ENCODE measurements at regions not wholly inside any gene's neighbourhood (a gene's known extent, or its start where the extent isn't known, plus 50 kb on each side); places are given as distances from the start of the nearest gene placed in this dataset.

DNA sequence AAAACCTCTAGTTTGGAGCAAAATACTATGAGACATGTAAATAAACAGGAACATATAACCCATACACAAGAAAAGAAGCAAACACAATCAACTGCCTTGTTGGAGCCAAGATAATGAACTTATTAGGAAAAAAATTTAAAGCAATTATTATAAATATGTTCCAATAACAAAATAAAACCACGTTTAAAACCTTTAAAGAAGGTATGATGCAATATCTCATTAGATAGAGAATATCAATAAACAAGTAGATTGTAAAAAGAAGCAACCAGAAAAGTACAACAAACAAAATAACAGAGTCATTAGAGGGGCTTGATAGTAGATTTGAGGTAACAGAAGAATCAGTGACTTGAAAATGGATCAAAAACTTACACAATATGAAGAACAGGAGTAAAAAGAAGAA, 327.0 kb upstream of the PCDH9 start:
- peaks cover 10% of the 10 kb centered on the region for H3K9me3 Mint-ChIP-seq (ENCODE audit: low read depth)
- no peak overlapping the region for H3K27ac Mint-ChIP-seq
- TF ChIP-seq, protein P1, sequence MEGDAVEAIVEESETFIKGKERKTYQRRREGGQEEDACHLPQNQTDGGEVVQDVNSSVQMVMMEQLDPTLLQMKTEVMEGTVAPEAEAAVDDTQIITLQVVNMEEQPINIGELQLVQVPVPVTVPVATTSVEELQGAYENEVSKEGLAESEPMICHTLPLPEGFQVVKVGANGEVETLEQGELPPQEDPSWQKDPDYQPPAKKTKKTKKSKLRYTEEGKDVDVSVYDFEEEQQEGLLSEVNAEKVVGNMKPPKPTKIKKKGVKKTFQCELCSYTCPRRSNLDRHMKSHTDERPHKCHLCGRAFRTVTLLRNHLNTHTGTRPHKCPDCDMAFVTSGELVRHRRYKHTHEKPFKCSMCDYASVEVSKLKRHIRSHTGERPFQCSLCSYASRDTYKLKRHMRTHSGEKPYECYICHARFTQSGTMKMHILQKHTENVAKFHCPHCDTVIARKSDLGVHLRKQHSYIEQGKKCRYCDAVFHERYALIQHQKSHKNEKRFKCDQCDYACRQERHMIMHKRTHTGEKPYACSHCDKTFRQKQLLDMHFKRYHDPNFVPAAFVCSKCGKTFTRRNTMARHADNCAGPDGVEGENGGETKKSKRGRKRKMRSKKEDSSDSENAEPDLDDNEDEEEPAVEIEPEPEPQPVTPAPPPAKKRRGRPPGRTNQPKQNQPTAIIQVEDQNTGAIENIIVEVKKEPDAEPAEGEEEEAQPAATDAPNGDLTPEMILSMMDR (IDR thresholded peaks at IDR 0.05; ENCODE audit: unreplicated experiment): no peak
- no peaks in the 10 kb centered on the region for H3K36me3 Mint-ChIP-seq (ENCODE audit: insufficient read depth)
- no peaks in the 10 kb centered on the region for H3K4me1 Mint-ChIP-seq (ENCODE audit: low read depth)
- DNase-seq (ENCODE audit: low spot score, unreplicated experiment): no peak
- H3K27me3 Mint-ChIP-seq: no peaks in the 10 kb centered on the region
- no peak overlapping the region for H3K4me3 Mint-ChIP-seq (ENCODE audit: low read depth)

DNA sequence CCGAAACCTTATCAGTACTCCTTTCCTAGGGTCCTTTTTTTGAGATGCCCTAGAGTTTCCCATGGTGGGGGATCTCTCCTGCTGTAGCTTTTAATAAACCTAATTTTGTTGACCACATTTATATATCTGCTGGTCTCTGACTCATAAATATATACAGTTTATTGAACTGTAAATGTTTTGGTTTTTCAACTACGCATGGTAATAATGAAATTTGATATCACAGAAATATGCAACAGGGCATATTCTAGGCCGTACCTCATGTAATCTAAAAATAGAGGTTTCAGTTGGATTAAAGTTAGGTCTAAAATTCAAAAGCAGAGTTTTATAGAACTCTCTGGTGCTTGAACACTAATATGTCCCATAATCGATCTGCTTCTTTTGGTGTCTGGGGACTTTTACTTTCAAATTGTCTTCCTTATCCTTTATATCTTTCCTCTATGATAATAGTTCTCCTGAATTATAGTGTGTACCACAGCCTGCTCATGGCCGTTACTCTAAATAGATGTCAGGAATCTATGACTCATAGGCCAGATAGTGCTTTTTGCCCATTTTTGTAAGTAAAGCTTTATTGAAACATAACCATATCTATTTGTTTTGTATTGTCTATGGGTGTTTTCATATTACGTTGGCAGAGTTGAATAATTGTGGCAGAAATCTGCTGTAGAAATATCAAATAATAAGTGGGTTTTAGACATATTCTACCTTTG, 324.8 kb upstream of the PCDH9 start:
- H3K9me3 Mint-ChIP-seq (ENCODE audit: low read depth): peaks cover 10% of the 10 kb centered on the region
- H3K4me3 Mint-ChIP-seq (ENCODE audit: low read depth): no peak overlapping the region
- H3K36me3 Mint-ChIP-seq (ENCODE audit: insufficient read depth): no peaks in the 10 kb centered on the region
- no peaks in the 10 kb centered on the region for H3K27me3 Mint-ChIP-seq
- H3K4me1 Mint-ChIP-seq (ENCODE audit: low read depth): no peaks in the 10 kb centered on the region
- TF ChIP-seq, protein P1 (IDR thresholded peaks at IDR 0.05; ENCODE audit: unreplicated experiment): no peak
- DNase-seq (ENCODE audit: low spot score, unreplicated experiment): no peak
- no peak overlapping the region for H3K27ac Mint-ChIP-seq

DNA sequence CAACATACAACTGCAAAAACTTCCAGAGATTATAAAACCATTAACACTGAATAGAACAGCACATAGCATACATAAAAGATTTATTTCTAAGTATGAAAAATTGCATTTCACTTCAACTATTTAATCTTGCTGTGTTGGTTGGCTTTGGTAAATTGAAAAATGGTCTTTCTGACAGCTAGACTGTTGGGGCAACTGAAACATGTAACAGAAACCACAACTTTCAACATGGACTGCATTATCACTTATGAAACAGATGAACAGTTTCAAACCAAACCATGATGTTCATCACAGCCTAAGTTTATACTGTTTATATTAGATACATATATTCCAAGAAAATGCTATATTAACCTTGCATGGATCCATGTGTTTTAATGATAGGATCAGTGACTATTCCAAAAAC, 324.1 kb upstream of the PCDH9 start:
- H3K4me1 Mint-ChIP-seq (ENCODE audit: low read depth): no peaks in the 10 kb centered on the region
- no peak overlapping the region for H3K4me3 Mint-ChIP-seq (ENCODE audit: low read depth)
- no peaks in the 10 kb centered on the region for H3K36me3 Mint-ChIP-seq (ENCODE audit: insufficient read depth)
- peaks cover 10% of the 10 kb centered on the region for H3K9me3 Mint-ChIP-seq (ENCODE audit: low read depth)
- TF ChIP-seq, protein P1 (IDR thresholded peaks at IDR 0.05; ENCODE audit: unreplicated experiment): no peak
- no peak for DNase-seq (ENCODE audit: low spot score, unreplicated experiment)
- no peaks in the 10 kb centered on the region for H3K27me3 Mint-ChIP-seq
- no peak overlapping the region for H3K27ac Mint-ChIP-seq

DNA sequence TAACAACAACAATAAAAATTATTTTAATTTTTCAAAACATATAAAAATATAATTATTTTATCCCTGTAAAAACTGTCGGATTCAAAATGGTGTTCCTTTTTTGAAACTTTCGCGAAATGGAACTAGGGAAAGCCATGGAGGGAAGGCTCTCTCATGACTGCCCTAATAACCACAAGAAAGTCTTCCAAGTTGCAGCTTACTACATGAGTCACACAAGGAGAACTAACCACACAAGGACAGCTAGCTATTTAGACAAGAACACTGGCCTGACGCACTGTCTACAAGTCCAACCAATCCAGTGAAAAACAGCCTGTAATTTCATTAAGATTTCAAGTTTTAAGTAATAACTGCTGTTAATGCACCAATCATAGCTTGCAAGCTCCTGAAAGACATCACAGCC, 319.2 kb upstream of the PCDH9 start:
- no peak overlapping the region for H3K27ac Mint-ChIP-seq
- no peaks in the 10 kb centered on the region for H3K36me3 Mint-ChIP-seq (ENCODE audit: insufficient read depth)
- no peak for DNase-seq (ENCODE audit: low spot score, unreplicated experiment)
- no peaks in the 10 kb centered on the region for H3K4me1 Mint-ChIP-seq (ENCODE audit: low read depth)
- H3K9me3 Mint-ChIP-seq (ENCODE audit: low read depth): no peaks in the 10 kb centered on the region
- no peaks in the 10 kb centered on the region for H3K27me3 Mint-ChIP-seq
- TF ChIP-seq, protein P1 (IDR thresholded peaks at IDR 0.05; ENCODE audit: unreplicated experiment): no peak
- H3K4me3 Mint-ChIP-seq (ENCODE audit: low read depth): no peak overlapping the region

DNA sequence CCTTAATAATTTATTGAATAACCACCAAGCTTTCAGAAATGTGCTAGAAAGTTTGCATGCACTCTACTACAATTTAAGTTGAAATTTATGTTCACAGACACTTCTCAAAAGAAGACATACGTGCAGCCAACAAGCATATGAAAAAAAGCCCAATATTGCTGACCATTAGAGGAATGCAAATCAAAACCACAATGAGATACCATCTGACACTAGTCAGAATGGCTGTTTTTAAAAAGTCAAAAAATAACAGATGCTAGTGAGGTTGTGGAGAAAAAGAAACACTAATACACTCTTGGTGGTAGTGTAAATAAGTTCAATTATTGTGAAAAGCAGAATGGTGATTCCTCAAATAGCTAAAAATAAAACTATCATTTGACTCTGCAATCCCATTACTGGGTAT, 308.8 kb upstream of the PCDH9 start:
- H3K4me3 Mint-ChIP-seq (ENCODE audit: low read depth): no peak overlapping the region
- TF ChIP-seq, protein P1 (IDR thresholded peaks at IDR 0.05; ENCODE audit: unreplicated experiment): no peak
- peaks cover 12% of the 10 kb centered on the region for H3K27me3 Mint-ChIP-seq
- DNase-seq (ENCODE audit: low spot score, unreplicated experiment): no peak
- H3K27ac Mint-ChIP-seq: no peak overlapping the region
- no peaks in the 10 kb centered on the region for H3K4me1 Mint-ChIP-seq (ENCODE audit: low read depth)
- no peaks in the 10 kb centered on the region for H3K9me3 Mint-ChIP-seq (ENCODE audit: low read depth)
- no peaks in the 10 kb centered on the region for H3K36me3 Mint-ChIP-seq (ENCODE audit: insufficient read depth)

Measured in progenitor cell of endocrine pancreas (in vitro differentiated cells).